ENCODE measurements at regions not wholly inside any gene's neighbourhood (a gene's known extent, or its start where the extent isn't known, plus 50 kb on each side); places are given as distances from the start of the nearest gene placed in this dataset.

- Histone ChIP-seq H3K27me3 (ENCODE audit: insufficient read depth, insufficient read length) (no peaks in the 10 kb centered on the region), H3K9ac (ENCODE audit: insufficient read length, low read depth) (no peak overlapping the region), H3K4me3 (ENCODE audit: insufficient read length, low read depth) (no peak overlapping the region), H3K9me3 (ENCODE audit: insufficient read depth, low read length) (no peaks in the 10 kb centered on the region), H3K36me3 (ENCODE audit: insufficient read depth, insufficient read length, low read length) (no peaks in the 10 kb centered on the region), H3K4me1 (ENCODE audit: insufficient read depth, insufficient read length) (no peaks in the 10 kb centered on the region)
- no peak for DNase-seq (ENCODE audit: low read depth, low spot score)
- TF ChIP-seq YY1 (IDR thresholded peaks at IDR 0.05; ENCODE audit: insufficient read depth, insufficient read length): no peak
- no peak for TF ChIP-seq SUZ12 (IDR thresholded peaks at IDR 0.05; ENCODE audit: extremely low read depth, insufficient read depth, insufficient read length)
Observed at GRCh38 chr2:23065936-23066335, 319.0 kb upstream of the KLHL29 start.

- Histone ChIP-seq H3K4me3 (ENCODE audit: insufficient read length, low read depth) (no peak overlapping the region), H3K4me1 (ENCODE audit: insufficient read depth, insufficient read length) (no peaks in the 10 kb centered on the region), H3K9me3 (ENCODE audit: insufficient read depth, low read length) (no peaks in the 10 kb centered on the region), H3K27me3 (ENCODE audit: insufficient read depth, insufficient read length) (no peaks in the 10 kb centered on the region), H3K9ac (ENCODE audit: insufficient read length, low read depth) (no peak overlapping the region), H3K36me3 (ENCODE audit: insufficient read depth, insufficient read length, low read length) (no peaks in the 10 kb centered on the region)
- no peak for DNase-seq (ENCODE audit: low read depth, low spot score)
- TF ChIP-seq ZNF274 (IDR thresholded peaks at IDR 0.05; ENCODE audit: low read depth, low read length): no peak
- TF ChIP-seq YY1 (IDR thresholded peaks at IDR 0.05; ENCODE audit: insufficient read depth, insufficient read length): no peak
- TF ChIP-seq SUZ12 (IDR thresholded peaks at IDR 0.05; ENCODE audit: extremely low read depth, insufficient read depth, insufficient read length): no peak
Observed at GRCh38 chr2:23066686-23067085, 318.3 kb upstream of the KLHL29 start.

GRCh38 chr2:23069156-23069555, 315.8 kb upstream of the KLHL29 start:
- no peak for DNase-seq (ENCODE audit: low read depth, low spot score)
- H3K36me3 ChIP-seq (ENCODE audit: insufficient read depth, insufficient read length, low read length): no peaks in the 10 kb centered on the region
- no peak overlapping the region for H3K9ac ChIP-seq (ENCODE audit: insufficient read length, low read depth)
- no peaks in the 10 kb centered on the region for H3K9me3 ChIP-seq (ENCODE audit: insufficient read depth, low read length)
- H3K4me1 ChIP-seq (ENCODE audit: insufficient read depth, insufficient read length): no peaks in the 10 kb centered on the region
- no peak overlapping the region for H3K4me3 ChIP-seq (ENCODE audit: insufficient read length, low read depth)
- no peak for TF ChIP-seq SUZ12 (IDR thresholded peaks at IDR 0.05; ENCODE audit: extremely low read depth, insufficient read depth, insufficient read length)
- TF ChIP-seq YY1 (IDR thresholded peaks at IDR 0.05; ENCODE audit: insufficient read depth, insufficient read length): no peak
- no peak for TF ChIP-seq ZNF274 (IDR thresholded peaks at IDR 0.05; ENCODE audit: low read depth, low read length)
- no peaks in the 10 kb centered on the region for H3K27me3 ChIP-seq (ENCODE audit: insufficient read depth, insufficient read length)

GRCh38 chr2:23069923-23070322, 315.1 kb upstream of the KLHL29 start:
- Histone ChIP-seq H3K4me3 (ENCODE audit: insufficient read length, low read depth) (no peak overlapping the region), H3K27me3 (ENCODE audit: insufficient read depth, insufficient read length) (no peaks in the 10 kb centered on the region), H3K9me3 (ENCODE audit: insufficient read depth, low read length) (no peaks in the 10 kb centered on the region), H3K9ac (ENCODE audit: insufficient read length, low read depth) (no peak overlapping the region), H3K4me1 (ENCODE audit: insufficient read depth, insufficient read length) (no peaks in the 10 kb centered on the region), H3K36me3 (ENCODE audit: insufficient read depth, insufficient read length, low read length) (no peaks in the 10 kb centered on the region)
- TF ChIP-seq ZNF274 (IDR thresholded peaks at IDR 0.05; ENCODE audit: low read depth, low read length) (no peak), YY1 (IDR thresholded peaks at IDR 0.05; ENCODE audit: insufficient read depth, insufficient read length) (no peak), SUZ12 (IDR thresholded peaks at IDR 0.05; ENCODE audit: extremely low read depth, insufficient read depth, insufficient read length) (no peak)
- no peak for DNase-seq (ENCODE audit: low read depth, low spot score)

GRCh38 chr2:23073056-23073455, 311.9 kb upstream of the KLHL29 start:
- H3K27me3 ChIP-seq (ENCODE audit: insufficient read depth, insufficient read length): no peaks in the 10 kb centered on the region
- TF ChIP-seq ZNF274 (IDR thresholded peaks at IDR 0.05; ENCODE audit: low read depth, low read length) (no peak), SUZ12 (IDR thresholded peaks at IDR 0.05; ENCODE audit: extremely low read depth, insufficient read depth, insufficient read length) (no peak), YY1 (IDR thresholded peaks at IDR 0.05; ENCODE audit: insufficient read depth, insufficient read length) (no peak)
- H3K9ac ChIP-seq (ENCODE audit: insufficient read length, low read depth): no peak overlapping the region
- no peak for DNase-seq (ENCODE audit: low read depth, low spot score)
- H3K4me3 ChIP-seq (ENCODE audit: insufficient read length, low read depth): no peak overlapping the region
- no peaks in the 10 kb centered on the region for H3K4me1 ChIP-seq (ENCODE audit: insufficient read depth, insufficient read length)
- H3K36me3 ChIP-seq (ENCODE audit: insufficient read depth, insufficient read length, low read length): no peaks in the 10 kb centered on the region
- H3K9me3 ChIP-seq (ENCODE audit: insufficient read depth, low read length): no peaks in the 10 kb centered on the region

DNA sequence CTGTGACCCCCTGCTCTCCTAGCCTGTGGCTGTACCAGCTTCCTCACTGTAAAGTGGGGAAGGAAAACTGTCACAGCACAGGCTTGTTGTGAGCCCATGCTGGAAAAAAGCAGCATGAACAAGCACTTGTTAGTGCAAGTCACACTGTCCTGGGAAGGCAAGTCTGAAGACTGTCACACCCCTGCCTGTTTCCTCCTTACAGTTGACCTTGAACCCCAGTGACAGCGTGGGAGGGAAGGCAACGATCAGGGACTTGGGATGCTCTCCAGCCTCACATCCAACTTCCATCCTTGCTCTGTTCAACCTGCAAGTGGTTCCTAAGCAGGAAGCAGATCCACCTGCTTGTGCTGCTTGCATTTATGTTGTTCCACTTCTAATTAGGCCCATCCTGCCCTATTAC, 311.3 kb upstream of the KLHL29 start:
- Histone ChIP-seq H3K27me3 (ENCODE audit: insufficient read depth, insufficient read length) (no peaks in the 10 kb centered on the region), H3K9ac (ENCODE audit: insufficient read length, low read depth) (no peak overlapping the region), H3K4me3 (ENCODE audit: insufficient read length, low read depth) (no peak overlapping the region), H3K36me3 (ENCODE audit: insufficient read depth, insufficient read length, low read length) (no peaks in the 10 kb centered on the region), H3K9me3 (ENCODE audit: insufficient read depth, low read length) (no peaks in the 10 kb centered on the region), H3K4me1 (ENCODE audit: insufficient read depth, insufficient read length) (no peaks in the 10 kb centered on the region)
- DNase-seq (ENCODE audit: low read depth, low spot score): no peak
- TF ChIP-seq YY1 (IDR thresholded peaks at IDR 0.05; ENCODE audit: insufficient read depth, insufficient read length): no peak
- no peak for TF ChIP-seq SUZ12 (IDR thresholded peaks at IDR 0.05; ENCODE audit: extremely low read depth, insufficient read depth, insufficient read length)
- no peak for TF ChIP-seq ZNF274 (IDR thresholded peaks at IDR 0.05; ENCODE audit: low read depth, low read length)

DNA sequence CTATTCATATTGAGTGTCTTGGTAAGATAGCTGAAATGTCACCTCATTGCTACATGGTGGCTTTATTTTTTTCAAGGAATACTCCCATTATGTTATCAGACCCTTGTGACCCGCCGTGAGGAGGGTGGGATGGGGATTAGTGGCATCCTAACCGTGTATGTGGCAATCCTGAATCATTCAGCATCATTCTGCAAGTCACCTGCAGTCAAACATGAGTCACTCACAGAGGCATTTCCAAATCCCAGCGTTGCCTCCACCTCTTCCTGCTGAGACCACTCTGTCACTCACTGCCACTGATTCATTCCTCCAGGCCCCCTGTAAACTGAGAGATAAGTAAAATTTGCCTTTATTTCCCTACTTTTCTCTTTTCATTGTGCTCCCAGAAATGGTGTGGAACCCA, 307.4 kb upstream of the KLHL29 start:
- no peak for TF ChIP-seq YY1 (IDR thresholded peaks at IDR 0.05; ENCODE audit: insufficient read depth, insufficient read length)
- no peak for TF ChIP-seq SUZ12 (IDR thresholded peaks at IDR 0.05; ENCODE audit: extremely low read depth, insufficient read depth, insufficient read length)
- TF ChIP-seq ZNF274 (IDR thresholded peaks at IDR 0.05; ENCODE audit: low read depth, low read length): no peak
- peak; percentile 8 for DNase-seq (ENCODE audit: low read depth, low spot score)
- H3K9ac ChIP-seq (ENCODE audit: insufficient read length, low read depth): no peak overlapping the region
- no peaks in the 10 kb centered on the region for H3K36me3 ChIP-seq (ENCODE audit: insufficient read depth, insufficient read length, low read length)
- H3K9me3 ChIP-seq (ENCODE audit: insufficient read depth, low read length): no peaks in the 10 kb centered on the region
- no peaks in the 10 kb centered on the region for H3K4me1 ChIP-seq (ENCODE audit: insufficient read depth, insufficient read length)
- H3K4me3 ChIP-seq (ENCODE audit: insufficient read length, low read depth): no peak overlapping the region
- H3K27me3 ChIP-seq (ENCODE audit: insufficient read depth, insufficient read length): no peaks in the 10 kb centered on the region
